ENCODE measurements at regions not wholly inside any gene's neighbourhood (a gene's known extent, or its start where the extent isn't known, plus 50 kb on each side); places are given as distances from the start of the nearest gene placed in this dataset.

DNA sequence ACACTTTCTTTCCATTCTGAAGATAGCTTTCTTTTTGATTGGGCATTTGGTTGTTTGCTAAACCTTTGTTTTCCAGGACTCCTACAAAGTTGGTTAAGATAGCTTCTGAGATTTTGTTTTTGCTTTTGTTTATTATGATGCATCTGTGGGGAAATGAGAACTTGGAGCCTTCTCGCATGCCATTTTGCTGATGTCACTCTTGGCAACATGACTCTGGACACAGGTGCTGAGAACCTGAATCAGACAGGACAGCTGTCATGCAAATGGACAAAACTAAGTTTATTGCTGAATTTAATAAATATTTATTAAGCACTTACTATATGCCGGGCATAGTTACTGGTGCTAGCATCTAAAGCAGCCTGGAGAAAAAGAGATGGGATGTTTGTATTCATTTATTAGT lies 274.1 kb downstream of the ZEB1 start:
- no peak for DNase-seq (ENCODE audit: insufficient read length, low spot score)
- no peak for TF ChIP-seq POLR2A (IDR thresholded peaks at IDR 0.05; ENCODE audit: low read depth, low read length)
- FAIRE-seq, result no peak

DNA sequence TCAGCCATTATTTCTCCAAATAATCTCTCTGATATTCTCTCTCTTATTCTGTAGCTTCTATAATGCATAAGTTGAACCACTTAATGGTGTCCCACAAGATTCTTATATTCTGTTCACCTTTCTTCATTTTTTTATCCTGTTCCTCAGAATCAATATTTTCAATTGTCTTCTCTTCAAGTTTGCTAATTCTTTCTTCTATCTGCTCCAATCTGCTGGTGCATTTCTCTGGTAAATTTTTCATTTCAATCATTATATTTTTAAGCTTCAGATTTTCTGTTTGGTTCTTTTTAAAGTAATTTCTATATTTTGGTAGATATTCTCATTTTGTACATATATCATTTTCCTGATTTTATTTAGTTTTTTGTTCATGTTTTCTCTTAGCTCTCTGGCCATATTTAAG lies 272.6 kb downstream of the ZEB1 start:
- DNase-seq (ENCODE audit: insufficient read length, low spot score) (no peak), FAIRE-seq (no peak)
- TF ChIP-seq POLR2A (IDR thresholded peaks at IDR 0.05; ENCODE audit: low read depth, low read length), result no peak

DNA sequence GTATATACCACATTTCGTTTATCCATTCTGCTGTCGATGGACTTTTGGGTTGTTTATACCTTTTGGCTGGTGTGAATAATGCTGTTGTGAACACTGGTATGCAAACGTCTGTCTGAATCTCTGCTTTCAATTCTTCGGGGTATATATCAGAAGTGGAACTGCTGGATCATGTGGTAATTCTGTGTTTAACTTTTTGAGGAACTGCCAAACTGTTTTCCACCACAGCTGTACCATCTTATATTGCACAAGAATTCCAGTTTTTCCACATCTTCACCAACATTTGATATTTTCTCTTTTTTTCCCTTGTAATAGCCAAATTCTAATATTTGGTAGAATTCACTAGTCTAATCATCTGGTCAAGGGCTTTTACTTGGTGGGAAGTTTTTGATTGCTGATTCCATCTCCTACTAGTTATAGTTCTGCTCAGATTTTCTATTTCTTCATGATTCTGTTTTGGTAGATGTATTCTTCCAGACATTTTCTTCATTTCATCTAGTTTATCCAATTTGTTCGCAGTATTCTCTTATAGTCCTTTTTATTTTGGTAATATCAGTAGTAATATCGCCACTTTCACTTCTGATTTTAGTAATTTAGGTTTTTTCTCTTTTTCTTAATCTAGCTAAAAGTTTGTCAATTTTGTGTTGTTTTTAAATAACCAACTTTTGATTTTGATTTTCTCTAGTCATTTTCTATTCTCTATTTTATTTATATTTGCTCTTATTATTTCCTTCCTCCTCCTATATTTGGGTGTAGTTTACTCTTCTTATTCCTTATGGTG lies 271.2 kb downstream of the ZEB1 start:
- FAIRE-seq (no peak), DNase-seq (ENCODE audit: insufficient read length, low spot score) (no peak)
- TF ChIP-seq POLR2A (IDR thresholded peaks at IDR 0.05; ENCODE audit: low read depth, low read length), result no peak

DNA sequence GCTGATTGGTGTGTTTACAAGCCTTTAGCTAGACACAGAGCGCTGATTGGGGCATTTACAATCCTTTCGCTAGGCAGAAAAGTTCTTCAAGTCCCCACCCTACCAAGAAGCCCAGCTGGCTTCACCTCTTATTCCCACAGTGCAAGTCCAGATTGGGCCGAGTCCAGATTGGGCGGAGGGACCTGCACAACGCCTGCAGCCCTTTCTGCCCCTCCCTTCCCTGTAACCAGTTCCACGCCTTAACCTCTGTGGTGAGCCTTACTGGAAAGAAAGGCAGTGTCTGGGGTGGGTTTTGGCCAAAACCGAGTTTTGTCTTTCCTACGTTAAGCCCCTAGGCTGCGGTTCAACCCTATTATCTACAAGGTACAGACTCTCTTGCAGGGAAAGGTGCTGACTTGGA lies 268.7 kb downstream of the ZEB1 start:
- no peak for FAIRE-seq
- no peak for DNase-seq (ENCODE audit: insufficient read length, low spot score)
- no peak for TF ChIP-seq POLR2A (IDR thresholded peaks at IDR 0.05; ENCODE audit: low read depth, low read length)

DNA sequence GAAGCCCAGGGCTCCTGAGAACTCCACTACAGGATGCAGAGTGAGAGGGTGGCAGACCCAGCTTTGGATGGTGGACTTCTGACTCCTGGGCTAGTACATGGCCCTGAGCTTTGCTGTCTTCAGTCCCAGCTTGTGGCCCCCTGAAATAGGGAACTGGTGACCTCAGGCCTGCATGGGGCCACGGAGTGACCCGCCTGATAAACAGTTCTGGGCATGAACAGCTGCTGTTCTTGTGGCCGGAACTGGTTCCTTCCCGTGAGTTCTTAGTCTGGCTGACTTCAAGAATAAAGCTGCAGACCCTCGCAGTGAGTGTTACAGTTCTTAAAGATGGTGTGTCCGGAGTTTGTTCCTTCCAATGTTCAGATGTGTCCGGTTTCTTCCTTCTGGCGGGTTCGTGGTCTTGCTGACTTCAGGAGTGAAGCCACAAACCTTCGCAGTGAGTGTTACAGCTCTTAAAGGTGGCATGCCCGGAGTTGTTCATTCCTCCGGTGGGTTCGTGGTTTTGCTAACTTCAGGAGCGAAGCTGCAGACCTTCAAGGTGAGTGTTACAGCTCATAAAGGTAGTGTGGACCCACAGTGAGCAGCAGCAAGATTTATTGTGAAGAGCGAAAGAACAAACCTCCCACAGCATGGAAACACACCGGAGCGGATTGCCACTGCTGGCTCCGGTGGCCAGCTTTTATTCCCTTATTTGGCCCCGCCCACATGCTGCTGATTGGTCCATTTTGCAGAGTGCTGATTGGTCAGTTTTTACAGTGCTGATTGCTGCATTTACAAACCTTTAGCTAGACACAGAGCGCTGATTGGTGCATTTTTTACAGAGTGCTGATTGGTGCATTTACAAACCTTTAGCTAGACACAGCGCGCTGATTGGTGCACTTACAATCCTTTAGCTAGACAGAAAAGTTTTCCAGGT lies 268.0 kb downstream of the ZEB1 start:
- no peak for TF ChIP-seq POLR2A (IDR thresholded peaks at IDR 0.05; ENCODE audit: low read depth, low read length)
- no peak for FAIRE-seq
- no peak for DNase-seq (ENCODE audit: insufficient read length, low spot score)

DNA sequence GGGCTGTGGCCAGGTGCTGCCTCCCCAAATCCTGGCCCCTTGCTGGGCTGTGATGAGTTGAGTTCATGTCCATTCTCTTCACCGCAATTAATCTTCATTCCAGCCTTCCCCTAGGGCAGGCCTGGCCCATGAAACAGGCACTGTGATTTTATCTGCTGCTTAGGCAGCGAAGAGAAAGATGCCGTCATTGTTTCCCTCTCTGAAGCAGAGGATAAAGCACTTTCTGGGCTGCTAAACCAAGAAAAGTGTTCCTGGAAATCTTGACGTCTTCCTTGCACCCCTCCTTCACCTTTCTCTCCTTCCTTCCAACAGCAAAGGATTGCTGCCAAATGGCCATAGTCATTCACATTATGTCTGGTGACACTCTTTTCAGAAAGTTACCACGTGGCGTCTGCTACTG lies 265.9 kb downstream of the ZEB1 start:
- DNase-seq (ENCODE audit: insufficient read length, low spot score) (no peak), FAIRE-seq (no peak)
- no peak for TF ChIP-seq POLR2A (IDR thresholded peaks at IDR 0.05; ENCODE audit: low read depth, low read length)

DNA sequence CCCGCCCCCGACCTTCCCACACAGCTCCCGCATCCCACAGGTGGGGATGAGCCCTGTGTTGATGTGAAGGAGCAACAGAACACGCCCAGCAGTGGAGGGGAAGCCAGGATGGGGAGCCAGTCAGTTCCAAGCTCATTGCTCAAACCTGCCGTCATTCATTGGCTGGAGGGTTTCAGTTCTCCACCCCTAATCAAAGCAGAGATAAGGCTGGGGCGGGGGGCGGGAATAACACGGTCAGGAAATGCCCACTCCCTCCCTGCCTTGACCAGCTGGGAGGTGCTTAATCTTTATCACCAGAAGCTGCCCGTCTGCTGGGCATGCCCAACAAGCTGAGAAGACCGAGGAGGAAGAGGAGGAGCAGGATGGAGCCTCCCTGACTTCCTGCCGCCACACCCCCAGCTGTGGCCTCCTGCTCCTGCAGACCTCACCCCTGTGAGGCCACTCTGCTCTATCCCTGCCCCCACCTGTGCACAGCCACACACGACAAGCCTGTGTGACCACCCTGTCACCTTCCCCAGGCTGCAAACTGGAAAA lies 265.1 kb downstream of the ZEB1 start:
- DNase-seq (ENCODE audit: insufficient read length, low spot score) (no peak), FAIRE-seq (no peak)
- TF ChIP-seq POLR2A (IDR thresholded peaks at IDR 0.05; ENCODE audit: low read depth, low read length), result no peak

DNA sequence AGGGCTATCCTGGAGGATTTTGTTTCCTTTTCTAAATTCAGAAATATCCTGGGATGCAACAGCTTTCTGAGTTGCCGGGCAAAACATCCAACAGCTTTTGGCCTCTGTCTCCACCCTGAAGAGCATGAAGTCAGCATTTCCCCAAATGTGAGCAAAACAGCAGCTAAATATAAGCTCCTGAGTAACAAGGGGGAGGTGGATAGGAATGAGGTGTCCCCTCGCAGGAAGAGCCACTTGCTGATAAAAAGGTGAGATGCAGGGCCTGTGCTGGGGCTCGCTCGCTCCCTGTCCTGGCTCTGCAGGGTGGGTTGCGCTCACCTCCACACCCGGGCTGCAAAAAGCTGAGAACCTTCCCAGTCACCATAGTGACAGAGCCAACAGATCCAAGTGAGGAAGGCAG lies 264.3 kb downstream of the ZEB1 start:
- no peak for FAIRE-seq
- no peak for TF ChIP-seq POLR2A (IDR thresholded peaks at IDR 0.05; ENCODE audit: low read depth, low read length)
- DNase-seq (ENCODE audit: insufficient read length, low spot score), result no peak

DNA sequence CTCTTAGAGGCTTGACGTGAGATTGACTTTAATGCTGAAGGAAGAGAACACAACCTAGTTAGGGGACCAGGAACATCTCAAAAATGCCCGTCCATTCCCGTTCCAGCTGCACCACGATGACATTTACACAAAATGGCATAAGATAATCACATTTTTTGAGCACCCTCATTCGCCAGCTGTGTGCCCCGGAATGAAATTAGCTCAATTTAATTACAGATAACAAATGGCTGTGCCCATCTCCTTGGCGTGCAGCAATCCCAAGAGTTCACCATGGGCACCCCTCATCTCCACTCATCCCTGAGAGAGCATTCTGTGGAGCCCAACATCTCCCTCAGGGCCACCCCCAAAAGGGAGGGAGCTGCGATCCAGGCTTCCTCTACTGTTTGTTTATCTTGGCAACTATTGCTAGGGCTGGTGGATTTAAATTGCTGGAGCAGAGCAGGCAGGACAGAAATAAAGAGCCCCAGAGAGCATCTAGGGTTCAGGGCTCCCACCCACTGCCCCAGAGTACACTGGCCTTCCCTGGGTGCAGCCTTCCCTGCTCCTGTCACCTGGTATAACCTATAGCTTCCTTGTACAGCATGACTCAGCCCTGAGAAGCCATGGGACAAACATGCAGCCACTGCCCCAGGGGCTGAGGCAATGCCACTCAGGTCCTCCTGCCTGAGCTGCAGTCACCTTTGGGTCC lies 263.5 kb downstream of the ZEB1 start:
- FAIRE-seq, result no peak
- DNase-seq (ENCODE audit: insufficient read length, low spot score), result peak; percentile 37
- no peak for TF ChIP-seq POLR2A (IDR thresholded peaks at IDR 0.05; ENCODE audit: low read depth, low read length)

DNA sequence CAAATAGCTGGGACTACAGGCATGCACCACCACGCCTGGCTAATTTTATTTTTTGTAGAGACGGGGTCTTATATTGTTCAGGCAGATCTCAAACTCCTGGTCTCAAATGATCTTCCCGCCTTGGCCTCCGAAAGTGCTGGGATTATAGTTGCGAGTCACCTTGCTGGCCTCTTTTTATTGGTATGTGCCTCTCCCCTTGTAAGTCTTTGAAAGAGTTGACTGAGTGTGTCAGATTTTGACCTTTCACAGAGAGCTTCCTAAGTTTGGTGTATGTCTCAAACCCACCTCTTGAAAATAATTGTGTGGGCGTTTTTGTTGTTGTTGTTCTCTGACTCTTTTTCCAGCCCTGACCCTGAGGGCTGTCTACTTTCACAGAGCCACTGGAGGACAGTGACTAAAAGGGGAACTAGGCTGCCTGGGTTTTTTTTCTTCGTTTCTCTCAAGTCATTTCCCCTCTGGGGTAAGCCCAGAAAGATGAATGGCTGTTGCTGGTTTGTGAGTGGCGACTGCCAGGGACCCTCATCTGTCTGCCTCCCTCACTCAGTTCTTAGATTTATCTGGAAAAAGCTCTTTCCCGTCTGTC lies 262.8 kb downstream of the ZEB1 start:
- no peak for TF ChIP-seq POLR2A (IDR thresholded peaks at IDR 0.05; ENCODE audit: low read depth, low read length)
- no peak for FAIRE-seq
- DNase-seq (ENCODE audit: insufficient read length, low spot score), result no peak

DNA sequence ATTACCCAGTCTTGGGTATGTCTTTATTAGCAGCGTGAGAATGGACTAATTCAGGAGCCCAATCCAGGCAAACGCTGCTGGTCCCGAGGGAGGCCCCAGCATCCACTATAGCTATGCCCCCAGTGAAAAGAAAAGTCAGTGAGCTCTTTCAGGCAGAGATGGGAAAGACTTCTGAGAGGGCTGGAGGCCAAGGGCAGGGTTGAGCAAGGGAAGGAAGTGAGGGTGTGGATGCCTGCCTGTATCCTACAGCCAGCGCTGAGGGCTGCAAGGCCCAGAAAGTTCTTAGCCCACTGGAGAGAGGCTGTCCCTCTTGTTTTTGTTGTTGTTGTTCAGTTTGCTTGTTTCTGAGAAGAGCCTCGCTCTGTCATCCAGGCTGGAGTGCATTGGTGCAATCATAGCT lies 261.6 kb downstream of the ZEB1 start:
- DNase-seq (ENCODE audit: insufficient read length, low spot score) (no peak), FAIRE-seq (no peak)
- no peak for TF ChIP-seq POLR2A (IDR thresholded peaks at IDR 0.05; ENCODE audit: low read depth, low read length)
